ENCODE measurements at regions not wholly inside any gene's neighbourhood (a gene's known extent, or its start where the extent isn't known, plus 50 kb on each side); places are given as distances from the start of the nearest gene placed in this dataset.
"Not testable (repeated sequence)": the region's sequence is repeated elsewhere in the genome, so short reads cannot be mapped to it uniquely, and the experiment has no call there.

DNA sequence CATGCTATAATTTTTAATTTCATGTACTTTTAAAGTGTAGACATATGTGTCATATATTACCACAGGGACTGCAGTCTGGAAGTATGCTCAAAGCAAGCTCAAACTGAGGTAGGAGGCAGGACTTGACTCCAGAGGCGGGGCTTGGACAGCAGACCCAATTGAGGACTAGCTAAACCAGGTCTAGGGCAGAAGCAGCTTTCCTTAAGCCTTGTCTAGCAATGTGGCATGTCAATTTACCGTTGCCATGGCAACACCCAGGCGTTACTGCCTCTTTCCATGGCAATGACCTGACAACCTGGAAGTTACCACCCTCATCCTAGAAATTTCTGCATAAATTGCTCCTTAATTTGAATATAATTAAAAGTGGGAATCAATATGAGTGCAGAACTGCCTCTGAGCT lies 249.2 kb upstream of the CXorf66 start:
- H3K4me3 Mint-ChIP-seq; intact Hi-C loops (cut with DNase I, micrococcal nuclease); H3K4me1 Mint-ChIP-seq; CTCF ChIA-PET; H3K27me3 Mint-ChIP-seq; H3K27ac Mint-ChIP-seq; ATAC-seq; POLR2A ChIA-PET; H3K36me3 Mint-ChIP-seq (ENCODE audit: low read depth); H3K9me3 Mint-ChIP-seq (ENCODE audit: low read depth); DNase-seq: not testable (repeated sequence)

DNA sequence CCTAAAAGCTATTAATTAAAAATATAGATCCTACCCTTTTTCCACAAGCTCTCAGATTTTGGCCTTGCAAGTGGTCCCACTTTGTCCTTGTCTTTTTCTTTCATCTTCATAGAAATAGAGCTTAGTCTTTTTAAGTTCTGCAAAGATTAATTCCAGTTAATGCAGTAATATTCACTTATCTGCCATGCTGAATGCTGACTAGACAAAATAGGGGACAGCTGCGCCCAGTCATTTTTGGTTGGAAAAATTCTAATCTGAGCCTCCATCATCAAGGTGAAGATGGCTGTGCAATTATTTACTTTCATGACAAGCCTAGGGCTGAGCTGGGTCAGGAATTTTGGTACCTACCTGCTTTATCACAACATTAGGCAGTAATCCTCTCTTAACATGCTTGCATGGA lies 241.3 kb upstream of the CXorf66 start:
- POLR2A ChIA-PET = interaction anchor here (0.6 kb wide), 1 partner anchor 321 kb away, joined by 3 read pairs; no protein-coding TSS in a partner anchor
- Mint-ChIP-seq H3K4me1 (no peaks in the 10 kb centered on the region), H3K27me3 (peaks cover 4% of the 10 kb centered on the region), H3K27ac (no peak overlapping the region), H3K4me3 (no peak overlapping the region), H3K36me3 (ENCODE audit: low read depth) (no peaks in the 10 kb centered on the region), H3K9me3 (ENCODE audit: low read depth) (no peaks in the 10 kb centered on the region)
- CTCF ChIA-PET = no interaction called here
- DNase-seq (no peak), ATAC-seq (no peak)
- intact Hi-C loops (cut with DNase I, micrococcal nuclease) = no loop called here

DNA sequence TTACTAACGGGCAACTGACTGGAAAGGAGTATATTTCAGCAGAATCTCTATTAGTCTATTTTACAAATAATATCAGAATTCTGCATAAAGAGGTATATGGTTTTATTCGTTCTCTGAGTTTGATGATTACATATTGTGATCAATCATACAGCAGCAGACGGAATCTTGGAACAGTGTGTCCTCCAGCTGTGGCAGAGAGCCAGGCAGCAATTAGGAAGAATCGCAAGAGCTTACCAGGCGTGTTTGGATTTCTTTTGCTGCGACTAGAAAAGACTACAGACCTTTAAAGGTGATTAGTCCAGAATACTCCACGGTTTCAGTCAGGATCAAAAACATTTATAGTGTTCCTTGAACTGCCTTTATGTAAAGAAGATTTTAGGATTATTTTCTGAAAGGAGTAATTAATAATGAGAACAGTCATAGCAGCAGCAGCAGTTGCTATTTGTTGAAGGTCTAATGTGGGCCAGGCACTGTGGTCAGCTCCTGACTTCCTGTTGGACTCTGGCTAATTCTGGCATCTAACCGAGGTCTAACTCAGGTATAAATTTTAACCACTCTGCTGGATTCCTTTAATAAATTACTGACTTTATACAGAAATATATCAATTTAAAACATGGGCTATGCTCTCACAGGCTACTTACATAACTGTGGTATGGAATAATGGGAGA lies 225.3 kb upstream of the CXorf66 start:
- ChIA-PET CTCF (no interaction called here), POLR2A (no interaction called here)
- Mint-ChIP-seq H3K9me3 (ENCODE audit: low read depth) (no peaks in the 10 kb centered on the region), H3K4me3 (no peak overlapping the region), H3K4me1 (no peaks in the 10 kb centered on the region), H3K27ac (no peak overlapping the region), H3K36me3 (ENCODE audit: low read depth) (no peaks in the 10 kb centered on the region), H3K27me3 (no peaks in the 10 kb centered on the region)
- intact Hi-C loops (cut with DNase I, micrococcal nuclease) = no loop called here
- ATAC-seq (no peak), DNase-seq (no peak)

DNA sequence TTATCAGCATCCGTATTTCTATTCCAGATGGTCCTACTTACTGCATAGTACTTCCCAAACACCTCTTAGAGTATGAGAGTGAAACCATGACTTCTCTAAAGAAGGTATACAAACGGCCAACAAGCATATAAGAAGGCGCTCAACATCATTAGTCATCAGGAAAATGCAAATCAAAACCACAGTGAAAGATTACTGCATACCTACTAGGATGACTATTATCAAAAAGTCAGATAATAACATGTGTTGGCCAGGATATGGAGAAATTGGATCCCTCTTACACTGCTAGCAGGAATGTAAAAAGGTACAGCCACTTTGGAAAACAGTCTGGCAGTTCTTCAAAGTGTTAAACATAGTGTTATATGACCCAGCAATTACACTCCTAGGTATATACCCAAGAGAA lies 215.3 kb upstream of the CXorf66 start:
- Mint-ChIP-seq H3K27ac (no peak overlapping the region), H3K36me3 (ENCODE audit: low read depth) (no peaks in the 10 kb centered on the region), H3K27me3 (no peaks in the 10 kb centered on the region), H3K4me1 (no peaks in the 10 kb centered on the region), H3K4me3 (no peak overlapping the region), H3K9me3 (ENCODE audit: low read depth) (no peaks in the 10 kb centered on the region)
- POLR2A ChIA-PET = no interaction called here
- intact Hi-C loops (cut with DNase I, micrococcal nuclease) = no loop called here
- CTCF ChIA-PET = no interaction called here
- ATAC-seq (no peak), DNase-seq (no peak)

DNA sequence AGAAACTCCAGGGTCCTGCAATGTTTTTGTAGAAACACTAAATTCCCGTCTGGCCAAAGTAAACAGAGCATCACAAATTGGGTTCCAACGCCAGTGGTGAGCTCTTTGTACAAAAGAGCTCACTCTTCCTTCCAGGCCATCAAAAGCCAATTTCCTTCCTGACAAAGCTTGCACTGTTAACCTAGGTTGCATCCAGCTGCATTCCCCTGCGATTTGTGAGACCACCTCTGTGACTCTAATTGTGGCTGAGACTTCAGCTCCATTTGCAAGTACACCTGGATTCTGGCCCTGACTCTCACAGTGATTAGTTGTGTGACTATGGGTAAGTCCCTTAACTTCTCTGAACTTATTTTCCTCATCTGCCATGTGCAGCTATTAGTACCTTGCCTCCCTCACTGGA lies 212.5 kb upstream of the CXorf66 start:
- no peak for ATAC-seq
- ChIA-PET POLR2A (no interaction called here), CTCF (interaction anchor here (0.6 kb wide), 1 partner anchor 27 kb away, joined by 4 read pairs; no protein-coding TSS in a partner anchor)
- intact Hi-C loops (cut with DNase I, micrococcal nuclease) = no loop called here
- Mint-ChIP-seq H3K27ac (no peak overlapping the region), H3K4me1 (no peaks in the 10 kb centered on the region), H3K9me3 (ENCODE audit: low read depth) (no peaks in the 10 kb centered on the region), H3K36me3 (ENCODE audit: low read depth) (no peaks in the 10 kb centered on the region), H3K27me3 (no peaks in the 10 kb centered on the region), H3K4me3 (no peak overlapping the region)
- no peak for DNase-seq

DNA sequence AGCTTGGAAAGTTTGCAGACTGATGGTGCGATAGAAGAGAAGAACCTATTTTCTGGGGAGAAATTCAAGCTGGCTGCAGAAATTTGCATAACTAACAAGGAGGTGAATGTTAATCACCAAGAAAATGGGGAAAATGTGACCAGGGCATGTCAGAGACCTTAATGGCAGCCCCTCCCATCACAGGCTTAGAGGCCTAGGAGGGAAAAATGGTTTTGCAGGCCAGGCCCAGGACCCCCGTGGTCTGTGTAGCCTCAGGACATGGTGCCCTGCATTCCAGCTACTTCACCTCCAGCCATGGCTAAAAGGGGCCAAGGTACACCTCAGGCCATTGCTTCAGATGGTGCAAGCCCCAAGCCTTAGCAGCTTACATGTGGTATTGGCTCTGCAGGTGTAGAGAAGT lies 207.1 kb upstream of the CXorf66 start:
- intact Hi-C loops (cut with DNase I, micrococcal nuclease) = no loop called here
- H3K4me3 Mint-ChIP-seq = no peak overlapping the region
- ATAC-seq (no peak), DNase-seq (no peak)
- no peaks in the 10 kb centered on the region for H3K4me1 Mint-ChIP-seq
- CTCF ChIA-PET = no interaction called here
- no peaks in the 10 kb centered on the region for H3K9me3 Mint-ChIP-seq (ENCODE audit: low read depth)
- no peaks in the 10 kb centered on the region for H3K27me3 Mint-ChIP-seq
- POLR2A ChIA-PET = no interaction called here
- no peak overlapping the region for H3K27ac Mint-ChIP-seq
- H3K36me3 Mint-ChIP-seq (ENCODE audit: low read depth) = no peaks in the 10 kb centered on the region

DNA sequence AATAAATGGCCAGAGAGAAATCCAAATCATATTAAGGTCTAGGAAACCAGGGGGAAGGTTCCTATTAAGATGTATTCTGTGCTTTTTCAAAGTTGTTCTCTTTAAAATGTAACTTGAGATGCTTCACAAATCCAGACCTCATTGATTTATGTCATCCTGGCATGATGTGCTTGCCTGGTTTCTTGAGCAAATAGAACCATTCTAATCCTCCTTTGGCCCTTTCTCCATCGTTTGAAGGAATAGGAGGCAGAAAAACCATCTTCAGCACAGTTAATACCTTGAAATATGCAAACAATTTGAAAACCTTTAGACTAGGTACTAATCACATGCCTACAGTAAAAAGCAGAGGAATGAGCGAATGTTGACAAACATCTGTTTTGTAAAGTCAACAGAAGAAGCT lies 202.2 kb upstream of the CXorf66 start:
- intact Hi-C loops (cut with DNase I, micrococcal nuclease) = no loop called here
- Mint-ChIP-seq H3K9me3 (ENCODE audit: low read depth) (no peaks in the 10 kb centered on the region), H3K4me1 (no peaks in the 10 kb centered on the region), H3K27me3 (no peaks in the 10 kb centered on the region), H3K36me3 (ENCODE audit: low read depth) (no peaks in the 10 kb centered on the region), H3K4me3 (no peak overlapping the region), H3K27ac (no peak overlapping the region)
- ATAC-seq = no peak
- CTCF ChIA-PET = interaction anchor here (0.6 kb wide), 2 partner anchors 105 to 424 kb away, joined by 3 read pairs; no protein-coding TSS in a partner anchor
- POLR2A ChIA-PET = no interaction called here
- no peak for DNase-seq

DNA sequence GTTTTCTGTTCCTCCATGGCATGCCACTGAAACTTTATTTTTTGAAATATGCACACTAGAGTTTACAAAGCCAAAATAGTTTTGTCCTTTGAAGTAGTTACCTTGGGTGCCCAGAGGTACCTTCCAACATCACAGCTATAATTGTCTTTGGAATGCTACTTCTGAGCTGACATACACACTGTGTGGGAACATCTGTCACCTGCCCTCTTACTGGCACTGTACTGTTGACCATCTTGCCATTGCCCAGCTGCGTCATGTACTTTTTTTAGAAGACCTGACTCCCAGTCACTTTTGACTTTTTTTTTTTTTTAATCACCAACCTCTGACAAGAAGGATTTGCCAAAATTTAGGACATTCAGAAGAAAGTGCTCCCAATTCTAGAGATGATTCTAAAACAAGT lies 200.5 kb upstream of the CXorf66 start:
- Mint-ChIP-seq H3K36me3 (ENCODE audit: low read depth) (no peaks in the 10 kb centered on the region), H3K27me3 (no peaks in the 10 kb centered on the region), H3K4me3 (no peak overlapping the region), H3K4me1 (no peaks in the 10 kb centered on the region), H3K27ac (no peak overlapping the region), H3K9me3 (ENCODE audit: low read depth) (no peaks in the 10 kb centered on the region)
- no peak for ATAC-seq
- intact Hi-C loops (cut with DNase I, micrococcal nuclease) = no loop called here
- ChIA-PET POLR2A (no interaction called here), CTCF (interaction anchor here (1.0 kb wide), 1 partner anchor 76 kb away, joined by 5 read pairs; no protein-coding TSS in a partner anchor)
- no peak for DNase-seq

DNA sequence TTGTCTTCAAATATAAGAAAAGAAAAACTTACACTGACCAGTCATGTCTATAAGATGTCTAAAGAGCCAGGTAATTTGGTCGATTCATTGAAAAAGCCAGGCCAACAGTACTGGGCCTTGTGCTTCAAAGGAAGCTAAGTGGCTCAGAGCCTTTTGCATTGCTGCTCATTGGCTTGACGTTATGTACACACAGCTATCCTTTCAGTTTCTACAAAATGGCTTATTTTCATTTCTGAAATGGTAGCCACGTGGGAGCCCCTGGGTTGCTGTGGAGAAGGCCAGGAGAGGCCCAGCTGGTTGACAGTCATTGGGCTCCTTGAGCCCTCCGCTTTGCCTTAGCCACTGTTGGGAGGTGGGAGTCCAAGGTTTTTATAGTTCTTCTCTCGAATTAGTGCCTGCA lies 199.1 kb upstream of the CXorf66 start:
- Mint-ChIP-seq H3K9me3 (ENCODE audit: low read depth) (no peaks in the 10 kb centered on the region), H3K36me3 (ENCODE audit: low read depth) (no peaks in the 10 kb centered on the region), H3K4me3 (no peak overlapping the region), H3K27ac (no peak overlapping the region), H3K27me3 (no peaks in the 10 kb centered on the region), H3K4me1 (no peaks in the 10 kb centered on the region)
- POLR2A ChIA-PET = no interaction called here
- ATAC-seq (no peak), DNase-seq (no peak)
- CTCF ChIA-PET = no interaction called here
- intact Hi-C loops (cut with DNase I, micrococcal nuclease) = no loop called here

DNA sequence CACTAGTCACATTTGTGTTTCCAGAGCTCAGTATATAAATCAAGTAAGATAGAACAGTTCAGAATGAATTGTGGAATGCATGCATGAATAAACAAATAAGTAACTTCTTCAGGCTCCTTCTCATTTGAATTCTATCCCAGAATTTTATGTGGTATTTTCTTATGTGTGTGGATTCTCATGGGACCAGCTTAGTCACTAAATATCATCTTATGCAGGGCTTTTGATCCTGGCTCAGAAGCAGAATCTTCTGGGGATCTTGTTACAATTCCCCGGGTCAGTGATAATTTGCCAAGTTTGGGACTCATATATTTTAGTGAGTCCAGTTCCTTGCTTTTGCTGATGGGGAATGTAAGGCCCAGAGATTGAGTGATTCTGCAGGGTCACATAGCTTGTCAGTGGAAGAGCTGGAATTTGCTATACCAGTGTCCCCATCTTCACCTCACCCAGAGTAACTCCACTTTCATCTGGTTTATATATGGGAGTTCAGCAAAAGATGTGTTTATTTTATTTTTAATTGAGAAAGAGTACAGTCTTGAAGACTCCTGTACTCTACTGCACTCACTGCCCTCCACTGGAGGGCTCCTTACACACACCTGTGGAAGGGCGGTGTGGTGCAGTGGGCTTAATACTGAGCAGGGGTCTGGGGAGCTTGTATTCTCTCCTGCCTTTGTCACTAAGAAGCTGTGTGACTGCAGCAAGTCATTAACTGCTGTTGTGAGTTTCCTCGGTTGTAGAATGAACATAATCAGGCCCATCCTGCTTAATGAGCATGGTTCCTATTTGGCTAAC lies 198.2 kb upstream of the CXorf66 start:
- no peak overlapping the region for H3K27ac Mint-ChIP-seq
- H3K9me3 Mint-ChIP-seq (ENCODE audit: low read depth) = no peaks in the 10 kb centered on the region
- CTCF ChIA-PET = no interaction called here
- H3K27me3 Mint-ChIP-seq = no peaks in the 10 kb centered on the region
- intact Hi-C loops (cut with DNase I, micrococcal nuclease) = no loop called here
- H3K4me1 Mint-ChIP-seq = no peaks in the 10 kb centered on the region
- POLR2A ChIA-PET = no interaction called here
- DNase-seq = no peak
- no peaks in the 10 kb centered on the region for H3K36me3 Mint-ChIP-seq (ENCODE audit: low read depth)
- no peak for ATAC-seq
- H3K4me3 Mint-ChIP-seq = no peak overlapping the region

DNA sequence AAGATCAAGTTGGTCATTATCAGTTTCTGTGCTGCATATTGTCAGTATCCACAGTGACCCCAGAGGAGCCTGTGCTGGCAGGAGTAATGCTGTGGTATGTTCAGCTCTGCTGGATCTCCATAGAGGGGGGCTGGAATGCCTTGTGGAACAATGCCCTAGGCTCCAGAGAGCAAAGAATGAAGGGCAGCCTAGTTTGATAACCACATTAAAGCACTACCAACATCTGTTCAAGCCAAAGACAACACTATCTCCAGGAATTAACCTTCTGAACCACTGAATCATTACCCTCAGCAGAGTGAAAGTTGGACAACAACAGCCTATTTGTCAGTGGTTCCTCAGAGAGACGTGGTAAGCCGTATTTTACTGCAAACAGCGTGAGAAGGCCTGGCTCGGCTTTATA lies 192.3 kb upstream of the CXorf66 start:
- no peak for ATAC-seq
- intact Hi-C loops (cut with DNase I, micrococcal nuclease) = no loop called here
- POLR2A ChIA-PET = no interaction called here
- no peaks in the 10 kb centered on the region for H3K36me3 Mint-ChIP-seq (ENCODE audit: low read depth)
- no peak for DNase-seq
- H3K27ac Mint-ChIP-seq = no peak overlapping the region
- H3K4me3 Mint-ChIP-seq = no peak overlapping the region
- H3K4me1 Mint-ChIP-seq = no peaks in the 10 kb centered on the region
- no peaks in the 10 kb centered on the region for H3K27me3 Mint-ChIP-seq
- no peaks in the 10 kb centered on the region for H3K9me3 Mint-ChIP-seq (ENCODE audit: low read depth)
- CTCF ChIA-PET = no interaction called here

DNA sequence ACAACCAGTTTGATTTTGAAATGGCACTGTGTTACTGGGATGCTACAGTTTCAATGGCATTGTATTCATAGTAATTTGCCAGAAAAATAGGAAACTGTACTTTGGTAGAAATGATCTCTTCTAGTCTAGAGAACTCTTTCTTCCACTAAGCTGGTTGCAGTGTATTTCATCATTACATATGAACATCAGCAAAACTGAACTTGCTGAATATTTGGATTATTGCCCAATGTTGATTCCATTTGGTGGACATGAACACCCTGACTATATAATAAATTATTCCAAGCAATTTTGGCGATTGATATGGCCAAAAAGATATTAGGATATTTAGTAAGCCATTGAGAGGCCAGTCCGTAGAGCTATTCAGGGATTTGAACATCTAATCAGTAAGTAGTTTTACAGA lies 191.8 kb upstream of the CXorf66 start:
- no peaks in the 10 kb centered on the region for H3K27me3 Mint-ChIP-seq
- H3K36me3 Mint-ChIP-seq (ENCODE audit: low read depth) = no peaks in the 10 kb centered on the region
- intact Hi-C loops (cut with DNase I, micrococcal nuclease) = no loop called here
- ATAC-seq (no peak), DNase-seq (no peak)
- ChIA-PET POLR2A (no interaction called here), CTCF (no interaction called here)
- no peak overlapping the region for H3K4me3 Mint-ChIP-seq
- no peaks in the 10 kb centered on the region for H3K4me1 Mint-ChIP-seq
- no peak overlapping the region for H3K27ac Mint-ChIP-seq
- no peaks in the 10 kb centered on the region for H3K9me3 Mint-ChIP-seq (ENCODE audit: low read depth)
